ENCODE measurements at regions not wholly inside any gene's neighbourhood (a gene's known extent, or its start where the extent isn't known, plus 50 kb on each side); places are given as distances from the start of the nearest gene placed in this dataset.

- Mint-ChIP-seq H3K4me1 (peaks cover 5% of the 10 kb centered on the region), H3K27me3 (ENCODE audit: insufficient read depth, low read depth) (peaks cover 13% of the 10 kb centered on the region), H3K4me3 (no peak overlapping the region), H3K27ac (no peak overlapping the region), H3K9me3 (peaks cover 8% of the 10 kb centered on the region), H3K36me3 (peaks cover 2% of the 10 kb centered on the region)
- no peak overlapping the region for H3K9ac ChIP-seq
- H3K27ac ChIP-seq: no peak overlapping the region
- H3K4me3 ChIP-seq: no peak overlapping the region
- DNase-seq (ENCODE audit: low spot score): no peak
- no peaks in the 10 kb centered on the region for H3K79me2 ChIP-seq (ENCODE audit: low read depth)
- no peaks in the 10 kb centered on the region for H4K20me1 ChIP-seq (ENCODE audit: low read depth)
- TF ChIP-seq CTCF (IDR thresholded peaks at IDR 0.05): no peak
- H3F3A ChIP-seq (ENCODE audit: low read depth): no peaks in the 10 kb centered on the region
- peaks cover 10% of the 10 kb centered on the region for H3K27me3 ChIP-seq
- no peaks in the 10 kb centered on the region for H3K9me3 ChIP-seq (ENCODE audit: low read depth)
- no peaks in the 10 kb centered on the region for H3K4me1 ChIP-seq
- no peak overlapping the region for H2AFZ ChIP-seq (replicated peaks)
- no peaks in the 10 kb centered on the region for H3K36me3 ChIP-seq
- H3K4me2 ChIP-seq: no peak overlapping the region
Measured at GRCh38 chrX:1912193-1912592, 297.3 kb downstream of the ASMT start.

- Histone ChIP-seq H3K27me3 (peaks cover 10% of the 10 kb centered on the region), H3K4me2 (no peak overlapping the region), H3K9me3 (ENCODE audit: low read depth) (no peaks in the 10 kb centered on the region), H3K36me3 (no peaks in the 10 kb centered on the region), H3K27ac (no peak overlapping the region), H3K4me1 (no peaks in the 10 kb centered on the region), H3K4me3 (no peak overlapping the region), H3K9ac (no peak overlapping the region), H3F3A (ENCODE audit: low read depth) (no peaks in the 10 kb centered on the region), H3K79me2 (ENCODE audit: low read depth) (no peaks in the 10 kb centered on the region), H2AFZ (replicated peaks) (no peak overlapping the region), H4K20me1 (ENCODE audit: low read depth) (no peaks in the 10 kb centered on the region)
- Mint-ChIP-seq H3K4me3 (no peak overlapping the region), H3K27ac (peak overlapping the region; percentile 60), H3K27me3 (ENCODE audit: insufficient read depth, low read depth) (peaks cover 13% of the 10 kb centered on the region), H3K36me3 (peaks cover 2% of the 10 kb centered on the region), H3K4me1 (peaks cover 5% of the 10 kb centered on the region), H3K9me3 (peaks cover 2% of the 10 kb centered on the region)
- DNase-seq (ENCODE audit: low spot score): no peak
- TF ChIP-seq EZH2phosphoT487 (IDR thresholded peaks at IDR 0.05): no peak
- TF ChIP-seq CTCF (IDR thresholded peaks at IDR 0.05): no peak
- TF ChIP-seq EZH2 (IDR thresholded peaks at IDR 0.05): no peak
Measured at GRCh38 chrX:1914606-1915365, 299.9 kb downstream of the ASMT start.

GRCh38 chrX:1918780-1919179 is 303.9 kb downstream of the ASMT start:
- no peak overlapping the region for H3K4me3 Mint-ChIP-seq
- H3K79me2 ChIP-seq (ENCODE audit: low read depth): no peaks in the 10 kb centered on the region
- no peaks in the 10 kb centered on the region for H3K36me3 ChIP-seq
- no peaks in the 10 kb centered on the region for H3F3A ChIP-seq (ENCODE audit: low read depth)
- no peaks in the 10 kb centered on the region for H3K4me1 ChIP-seq
- H3K27me3 ChIP-seq: no peaks in the 10 kb centered on the region
- peaks cover 3% of the 10 kb centered on the region for H3K36me3 Mint-ChIP-seq
- no peak overlapping the region for H3K9ac ChIP-seq
- H3K9me3 Mint-ChIP-seq: peaks cover 2% of the 10 kb centered on the region
- TF ChIP-seq EZH2phosphoT487 (IDR thresholded peaks at IDR 0.05): no peak
- no peak for TF ChIP-seq EZH2 (IDR thresholded peaks at IDR 0.05)
- TF ChIP-seq CTCF (IDR thresholded peaks at IDR 0.05): no peak
- H4K20me1 ChIP-seq (ENCODE audit: low read depth): no peaks in the 10 kb centered on the region
- no peak overlapping the region for H3K27ac Mint-ChIP-seq
- DNase-seq (ENCODE audit: low spot score): no peak
- no peaks in the 10 kb centered on the region for H3K9me3 ChIP-seq (ENCODE audit: low read depth)
- peaks cover 15% of the 10 kb centered on the region for H3K4me1 Mint-ChIP-seq
- no peak overlapping the region for H2AFZ ChIP-seq (replicated peaks)
- H3K27me3 Mint-ChIP-seq (ENCODE audit: insufficient read depth, low read depth): peaks cover 13% of the 10 kb centered on the region
- H3K4me2 ChIP-seq: no peak overlapping the region
- H3K4me3 ChIP-seq: no peak overlapping the region
- H3K27ac ChIP-seq: no peak overlapping the region

Data from neural progenitor cell (in vitro differentiated cells).